T47D (cell line): ENCODE measurements at regions not wholly inside any gene's neighbourhood (a gene's known extent, or its start where the extent isn't known, plus 50 kb on each side); places are given as distances from the start of the nearest gene placed in this dataset.

ENCODE experiments used
- DNase-seq, 2 experiments: peaks; one replicate each; pipeline versions ENCODE4 v3.0.0 to v3.0.0-alpha.2; 2011 to 2012; ENCODE audit warnings: low read depth in 1 of 2, low spot score in 1 of 2
- JUND ChIP-seq: IDR thresholded peaks from 2 replicates; pipeline ENCODE4 v1.6.1; 2012; ENCODE audit warnings: low read depth
- in situ Hi-C: cut with HindIII; loops from 2 replicates; pipeline ENCODE4 v1.10.0; 2016; ENCODE audit warnings: low sequenced_read_pairs, low pct_unique_long_range_greater_than_20kb

DNA sequence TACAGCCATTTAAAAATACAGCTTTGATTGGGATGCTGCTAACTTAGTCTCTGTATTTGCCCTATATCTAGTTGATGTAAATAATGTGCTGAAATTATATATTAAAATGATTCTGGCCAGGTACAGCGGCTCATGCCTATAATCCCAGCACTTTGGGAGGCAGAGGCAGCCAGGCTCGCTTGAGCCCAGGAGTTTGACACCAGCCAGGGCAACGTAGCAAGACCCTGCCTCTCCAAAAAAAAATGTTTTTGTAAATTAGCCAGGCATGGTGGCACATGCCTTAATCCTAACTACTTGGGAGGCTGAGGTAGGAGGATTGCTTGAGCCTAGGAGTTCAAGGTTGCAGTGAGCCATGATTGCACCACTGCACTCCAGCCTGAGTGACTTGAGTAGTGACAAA is 143.8 kb upstream of the CELF2 start:
- in situ Hi-C loops: no loop called here
- no peak for TF ChIP-seq JUND
- DNase-seq: no peak

GRCh38 chr10:10878963-10879362 is 138.7 kb upstream of the CELF2 start:
- no peak for TF ChIP-seq JUND
- DNase-seq: no peak
- in situ Hi-C loops: no loop called here

GRCh38 chr10:10881117-10881813 is 136.4 kb upstream of the CELF2 start:
- in situ Hi-C loops: no loop called here
- no peak for DNase-seq
- no peak for TF ChIP-seq JUND

- in situ Hi-C loops: no loop called here
- no peak for DNase-seq
- no peak for TF ChIP-seq JUND
Observed at GRCh38 chr10:10883737-10884136, 133.9 kb upstream of the CELF2 start.

DNA sequence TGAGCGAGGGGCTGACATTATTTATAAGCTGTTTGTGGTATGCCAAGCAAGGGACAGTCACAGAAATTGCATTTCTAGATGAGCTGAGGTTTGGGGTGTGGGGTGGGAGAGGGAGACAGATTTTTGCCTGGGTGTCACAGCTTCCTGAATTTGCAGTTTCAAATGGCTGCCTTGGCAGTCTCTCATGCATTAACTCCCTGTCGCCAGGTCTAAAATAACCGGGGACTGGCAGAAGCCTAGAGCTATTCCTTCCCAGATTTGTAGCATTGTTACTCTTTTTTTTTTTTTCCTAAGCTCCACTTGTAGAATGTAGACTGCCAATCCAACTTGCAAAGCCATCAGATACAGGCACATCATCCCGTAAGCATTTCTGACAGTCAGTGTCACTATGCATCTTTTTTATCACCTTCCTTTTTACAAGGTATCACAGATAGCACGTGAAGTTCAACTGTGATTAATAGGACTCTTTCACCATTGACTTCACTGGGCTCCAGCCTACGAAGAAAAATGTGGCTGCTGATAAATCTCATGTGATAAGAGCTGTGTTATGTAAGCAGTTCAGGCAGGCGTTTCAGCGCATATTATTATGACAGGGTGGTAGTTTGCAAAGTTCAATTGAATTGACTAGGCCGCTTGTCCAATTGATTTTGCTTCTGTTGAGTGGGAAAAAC is 130.7 kb upstream of the CELF2 start:
- no peak for TF ChIP-seq JUND
- in situ Hi-C loops: no loop called here

DNA sequence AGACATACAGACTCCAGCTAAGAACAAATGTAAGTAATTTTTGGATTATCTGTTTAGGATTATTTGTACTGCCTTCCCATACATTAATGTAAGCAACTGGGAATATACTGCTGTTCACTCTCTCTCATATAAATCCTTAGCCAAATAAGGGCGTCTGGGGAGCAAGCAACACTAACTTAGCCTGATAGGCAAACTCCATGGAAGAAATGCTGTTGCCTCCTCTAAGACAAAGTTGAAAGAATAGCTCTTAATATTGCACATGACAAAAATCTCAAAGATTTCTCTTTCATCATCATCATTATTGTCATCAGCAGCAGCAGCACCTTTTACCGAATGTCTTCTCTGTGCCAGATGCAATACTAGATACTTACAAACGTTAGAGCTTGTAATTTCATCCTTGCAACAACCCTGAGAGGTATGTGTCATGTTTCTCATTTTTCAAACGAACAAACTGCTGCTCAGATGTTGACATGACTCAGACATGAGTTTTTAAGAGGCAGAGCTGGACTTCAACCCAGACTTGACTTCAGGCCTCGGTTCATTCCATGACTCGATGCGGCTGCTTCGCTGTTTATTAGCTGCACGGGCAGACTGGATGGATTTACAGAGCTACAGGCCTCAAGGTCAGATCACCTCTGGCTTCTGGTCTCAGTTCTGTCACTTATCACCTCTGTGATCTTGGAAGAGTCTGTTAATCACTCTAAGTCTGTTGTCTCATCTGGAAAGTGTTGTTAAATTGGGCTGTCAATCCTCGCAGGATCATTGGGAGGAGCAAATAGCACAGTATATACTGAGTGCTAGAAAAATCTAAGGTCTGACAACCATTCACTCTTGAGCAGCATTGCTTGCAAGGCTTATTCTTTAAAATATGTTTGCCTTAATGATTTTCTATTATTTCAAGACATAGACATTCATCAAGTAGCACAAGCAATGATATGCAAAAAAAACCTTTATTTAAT is 126.3 kb upstream of the CELF2 start:
- DNase-seq: no peak
- in situ Hi-C loops: no loop called here
- TF ChIP-seq JUND: no peak

More for the DNA sequence above, 130.7 kb upstream of the CELF2 start:
- DNase-seq: no peak

- in situ Hi-C loops: no loop called here
- no peak for TF ChIP-seq JUND
- DNase-seq: no peak
Observed at GRCh38 chr10:10892290-10892875, 125.3 kb upstream of the CELF2 start.

DNA sequence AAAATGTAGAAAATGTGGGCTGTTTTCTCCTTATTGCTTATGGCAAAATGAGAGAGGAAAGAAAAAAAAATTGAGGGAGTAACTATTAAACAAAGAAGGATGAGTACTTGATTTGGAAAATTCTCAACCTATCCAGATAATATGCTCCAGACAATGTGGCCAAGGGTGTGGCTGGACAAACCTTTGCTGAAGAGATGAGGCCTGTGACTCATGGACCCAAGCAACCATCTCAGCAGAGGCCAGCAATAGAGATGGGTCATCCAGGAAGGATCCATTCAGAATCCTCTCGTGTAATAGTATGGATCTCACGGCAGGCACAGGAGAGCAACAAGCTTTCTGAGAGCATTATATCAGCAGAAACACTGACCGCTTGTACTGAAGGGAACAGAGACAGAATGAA is 120.3 kb upstream of the CELF2 start:
- no peak for DNase-seq
- TF ChIP-seq JUND: no peak
- in situ Hi-C loops: no loop called here

GRCh38 chr10:10901906-10902305 is 115.8 kb upstream of the CELF2 start:
- DNase-seq: no peak
- TF ChIP-seq JUND: no peak
- in situ Hi-C loops: no loop called here

- in situ Hi-C loops: no loop called here
- TF ChIP-seq JUND: no peak
- DNase-seq: no peak
Observed at GRCh38 chr10:10902951-10903350, 114.7 kb upstream of the CELF2 start.

- no peak for DNase-seq
- TF ChIP-seq JUND: no peak
- in situ Hi-C loops: no loop called here
Observed at GRCh38 chr10:10903620-10904019, 114.1 kb upstream of the CELF2 start.

DNA sequence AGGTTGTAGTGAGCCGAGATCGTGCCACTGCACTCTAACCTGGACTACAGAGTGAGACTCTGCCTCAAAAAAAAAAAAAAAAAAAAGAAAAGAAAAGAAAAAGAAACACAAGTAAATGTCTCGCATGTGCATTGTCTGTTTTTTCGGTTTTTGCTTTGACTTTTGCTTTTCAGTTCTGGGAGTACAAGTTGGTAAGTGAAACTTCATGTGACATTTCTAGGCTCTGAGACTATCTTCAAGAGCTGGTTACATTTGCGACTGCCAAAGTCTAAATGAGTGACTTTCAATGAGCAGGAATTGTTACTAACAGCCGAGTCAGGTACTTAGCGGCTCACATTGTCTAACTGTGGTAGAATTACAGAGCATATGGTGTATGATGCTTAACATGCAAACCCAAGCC is 107.0 kb upstream of the CELF2 start:
- DNase-seq: no peak
- no peak for TF ChIP-seq JUND
- in situ Hi-C loops: no loop called here
